Brain pericyte (primary cell): ENCODE measurements at regions not wholly inside any gene's neighbourhood (a gene's known extent, or its start where the extent isn't known, plus 50 kb on each side); places are given as distances from the start of the nearest gene placed in this dataset.
A peak's percentile ranks its signal among the peaks of the same experiment; 100 is the strongest.
"Not testable (repeated sequence)": the region's sequence is repeated elsewhere in the genome, so short reads cannot be mapped to it uniquely, and the experiment has no call there.

Experiments
- DNase-seq: peaks from one replicate; pipeline ENCODE4 v3.0.0-alpha.2; 2012; ENCODE audit warnings: low read depth, low spot score

- DNase-seq: no peak
These were observed 1112.0 kb upstream of the INTU start for GRCh38 chr4:126520731-126521130.

- not testable (repeated sequence) for DNase-seq
These were observed 1107.4 kb upstream of the INTU start for GRCh38 chr4:126525400-126525799.

GRCh38 chr4:126526335-126526734 lies 1106.4 kb upstream of the INTU start:
- DNase-seq: no peak

- no peak for DNase-seq
These were observed 1102.8 kb upstream of the INTU start for GRCh38 chr4:126529997-126530396.

GRCh38 chr4:126530996-126531585 lies 1101.7 kb upstream of the INTU start:
- peak; percentile 42 for DNase-seq

GRCh38 chr4:126532527-126532926 lies 1100.2 kb upstream of the INTU start:
- no peak for DNase-seq

GRCh38 chr4:126533146-126533805 lies 1099.5 kb upstream of the INTU start:
- DNase-seq: no peak

GRCh38 chr4:126539771-126540170 lies 1093.0 kb upstream of the INTU start:
- DNase-seq: no peak

- no peak for DNase-seq
These were observed 1090.9 kb upstream of the INTU start for GRCh38 chr4:126541820-126542219.

- DNase-seq: no peak
These were observed 1088.5 kb upstream of the INTU start for GRCh38 chr4:126544276-126544675.

GRCh38 chr4:126546197-126546596 lies 1086.6 kb upstream of the INTU start:
- not testable (repeated sequence) for DNase-seq

GRCh38 chr4:126547352-126547751 lies 1085.4 kb upstream of the INTU start:
- no peak for DNase-seq

- no peak for DNase-seq
These were observed 1083.9 kb upstream of the INTU start for GRCh38 chr4:126548890-126549289.

GRCh38 chr4:126552321-126552720 lies 1080.4 kb upstream of the INTU start:
- DNase-seq: no peak

- no peak for DNase-seq
These were observed 1079.5 kb upstream of the INTU start for GRCh38 chr4:126553248-126553647.

- DNase-seq: no peak
These were observed 1074.2 kb upstream of the INTU start for GRCh38 chr4:126558596-126558995.

GRCh38 chr4:126559961-126560360 lies 1072.8 kb upstream of the INTU start:
- no peak for DNase-seq

- no peak for DNase-seq
These were observed 1072.0 kb upstream of the INTU start for GRCh38 chr4:126560794-126561193.

- no peak for DNase-seq
These were observed 1069.4 kb upstream of the INTU start for GRCh38 chr4:126563389-126563788.

- DNase-seq: no peak
These were observed 1068.4 kb upstream of the INTU start for GRCh38 chr4:126564283-126564854.

GRCh38 chr4:126568652-126569570 lies 1063.8 kb upstream of the INTU start:
- DNase-seq: no peak

- no peak for DNase-seq
These were observed 1060.5 kb upstream of the INTU start for GRCh38 chr4:126572264-126572663.
